Prostate gland (tissue), 2 donors: ENCODE measurements at regions not wholly inside any gene's neighbourhood (a gene's known extent, or its start where the extent isn't known, plus 50 kb on each side); places are given as distances from the start of the nearest gene placed in this dataset.

ENCODE experiments used
- DNase-seq: peaks from one replicate; pipeline ENCODE4 v3.0.0-alpha.2; 2019; ENCODE audit warnings: low spot score
- H3K27ac ChIP-seq, 2 donors: fragments of 200-600 bp; sonication (generic); 2 replicates each; pipeline ENCODE4 v1.5.1; 2017 to 2019
- H3K27me3 ChIP-seq: fragments of 200-600 bp; sonication (generic); replicated peaks from 2 replicates; pipeline ENCODE4 v1.5.1; 2019; ENCODE audit not compliant: insufficient read depth
- H3K36me3 ChIP-seq, 2 donors: fragments of 200-600 bp; sonication (generic); 1 replicate in 1 of 2; 2 replicates in 1 of 2; pipeline versions ENCODE4 v1.5.1 to v1.8.1; 2017 to 2019
- H3K4me1 ChIP-seq: fragments of 200-600 bp; sonication (generic); replicated peaks from 2 replicates; pipeline ENCODE4 v1.5.1; 2019
- H3K4me3 ChIP-seq, 2 donors: fragments of 200-600 bp; sonication (generic); 2 replicates each; pipeline ENCODE4 v1.5.1; 2017 to 2019
- H3K9me3 ChIP-seq: fragments of 200-600 bp; sonication (generic); 2 replicates; pipeline ENCODE4 v1.5.1; 2017
- POLR2A ChIP-seq: fragments of 450-650 bp; IDR thresholded peaks from one replicate; pipeline ENCODE4 v1.6.1; 2016; ENCODE audit warnings: antibody characterized with exemption, mild to moderate bottlenecking
- POLR2AphosphoS5 ChIP-seq: sonication (generic); formaldehyde crosslinking; IDR thresholded peaks from one replicate; pipeline ENCODE4 v1.6.1; 2017; ENCODE audit warnings: antibody characterized with exemption
- WGBS: methylation state at CpG from one replicate; pipeline ENCODE4 v1.1.5; 2018; 5-methylcytosine and 5-hydroxymethylcytosine counted together
- intact Hi-C: fragments of 100-400 bp; cut with DNase I; formaldehyde crosslinking; loops from one replicate; pipeline ENCODE4 v1.14.2; 2022
- TF ChIP-seq, protein P1 (sequence below), 4 experiments: fragments of 200-600 bp in 2 of 4; fragments of 450-650 bp in 2 of 4; sonication (generic) in 2 of 4; IDR thresholded peaks; 1 replicate in 3 of 4; 2 replicates in 1 of 4; pipeline ENCODE4 v1.5.1; 2016 to 2019; ENCODE audit warnings: antibody characterized with exemption in 4 of 4, mild to moderate bottlenecking in 2 of 4, moderate library complexity in 2 of 4

DNA sequence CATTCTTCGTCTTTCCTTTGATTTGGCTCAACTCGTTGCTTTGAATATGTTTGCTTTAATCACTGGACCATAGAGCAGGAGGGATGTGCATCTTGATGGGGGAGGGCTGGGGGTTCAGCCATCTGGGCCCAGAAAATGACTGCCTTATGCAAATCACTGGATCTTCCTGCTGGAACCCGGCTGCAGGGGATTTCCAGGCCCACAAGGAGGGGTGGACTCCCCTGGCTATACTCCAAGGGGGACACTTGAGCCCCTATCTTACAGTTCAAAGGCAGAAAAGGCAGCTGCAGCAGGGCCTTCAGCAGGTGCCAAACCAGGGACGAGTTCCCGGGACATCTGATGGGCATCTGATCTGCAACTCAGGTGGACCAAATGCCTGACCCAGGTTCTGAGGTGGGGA, 122.5 kb downstream of the DICER1 start:
- intact Hi-C loops = no loop called here
- no peak for DNase-seq
- H3K36me3 ChIP-seq = no peaks in the 10 kb centered on the region
- no peak for TF ChIP-seq POLR2AphosphoS5
- no peak for TF ChIP-seq POLR2A
- TF ChIP-seq, protein P1, sequence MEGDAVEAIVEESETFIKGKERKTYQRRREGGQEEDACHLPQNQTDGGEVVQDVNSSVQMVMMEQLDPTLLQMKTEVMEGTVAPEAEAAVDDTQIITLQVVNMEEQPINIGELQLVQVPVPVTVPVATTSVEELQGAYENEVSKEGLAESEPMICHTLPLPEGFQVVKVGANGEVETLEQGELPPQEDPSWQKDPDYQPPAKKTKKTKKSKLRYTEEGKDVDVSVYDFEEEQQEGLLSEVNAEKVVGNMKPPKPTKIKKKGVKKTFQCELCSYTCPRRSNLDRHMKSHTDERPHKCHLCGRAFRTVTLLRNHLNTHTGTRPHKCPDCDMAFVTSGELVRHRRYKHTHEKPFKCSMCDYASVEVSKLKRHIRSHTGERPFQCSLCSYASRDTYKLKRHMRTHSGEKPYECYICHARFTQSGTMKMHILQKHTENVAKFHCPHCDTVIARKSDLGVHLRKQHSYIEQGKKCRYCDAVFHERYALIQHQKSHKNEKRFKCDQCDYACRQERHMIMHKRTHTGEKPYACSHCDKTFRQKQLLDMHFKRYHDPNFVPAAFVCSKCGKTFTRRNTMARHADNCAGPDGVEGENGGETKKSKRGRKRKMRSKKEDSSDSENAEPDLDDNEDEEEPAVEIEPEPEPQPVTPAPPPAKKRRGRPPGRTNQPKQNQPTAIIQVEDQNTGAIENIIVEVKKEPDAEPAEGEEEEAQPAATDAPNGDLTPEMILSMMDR (IDR thresholded peaks at IDR 0.05) = no peak
- H3K27ac ChIP-seq = no peak overlapping the region
- H3K27me3 ChIP-seq = peaks cover 3% of the 10 kb centered on the region
- 43% methylated on average over 5 of the region's 5 CpGs for WGBS
- no peak overlapping the region for H3K4me3 ChIP-seq
- no peaks in the 10 kb centered on the region for H3K4me1 ChIP-seq
- no peaks in the 10 kb centered on the region for H3K9me3 ChIP-seq

DNA sequence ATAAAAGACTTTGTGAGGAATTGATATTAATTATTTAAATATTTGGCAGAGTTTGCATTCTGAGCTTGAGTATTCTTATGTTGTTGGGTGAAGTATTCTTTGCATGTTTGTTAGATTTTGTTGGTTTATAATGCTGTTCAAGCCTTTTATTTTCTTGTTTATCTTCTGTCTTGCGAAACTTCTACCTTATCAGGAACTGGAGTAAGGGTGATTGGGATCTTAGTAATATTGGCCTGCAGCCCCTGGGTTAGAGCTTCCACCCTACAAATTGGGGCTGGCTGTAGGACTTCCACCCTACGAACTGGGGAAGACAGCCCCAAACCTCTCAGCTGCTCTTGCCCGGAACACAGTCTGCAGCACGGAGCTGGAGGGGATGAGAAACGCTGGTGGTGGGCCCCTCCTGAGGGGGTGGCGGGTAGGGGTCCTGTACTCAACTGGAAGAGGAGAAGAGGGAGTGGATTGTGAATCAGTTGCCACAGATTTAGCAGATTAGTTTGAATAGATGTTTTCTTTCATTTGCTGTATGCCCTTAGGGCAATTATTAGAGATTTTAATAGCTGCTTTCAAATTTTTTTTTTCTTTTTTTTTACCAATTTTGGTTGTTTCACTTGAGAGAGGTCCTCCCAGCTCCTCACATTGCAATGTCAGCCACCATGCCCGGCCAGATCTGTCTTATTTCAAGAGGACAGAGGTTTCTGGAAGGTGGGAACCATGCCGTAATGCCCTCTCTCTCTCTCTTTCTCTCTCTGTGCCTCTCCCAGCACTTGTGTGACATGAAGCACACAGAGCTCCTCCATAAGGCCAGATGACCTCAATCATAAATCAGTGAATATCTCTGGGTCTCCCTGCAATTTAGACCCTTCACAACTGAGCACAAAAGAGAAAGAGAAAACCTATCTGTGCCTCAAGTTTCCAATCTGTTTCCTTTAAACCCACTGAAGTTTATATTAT, 123.4 kb downstream of the DICER1 start:
- 77% methylated on average over 8 of the region's 8 CpGs for WGBS
- no peak overlapping the region for H3K27ac ChIP-seq

DNA sequence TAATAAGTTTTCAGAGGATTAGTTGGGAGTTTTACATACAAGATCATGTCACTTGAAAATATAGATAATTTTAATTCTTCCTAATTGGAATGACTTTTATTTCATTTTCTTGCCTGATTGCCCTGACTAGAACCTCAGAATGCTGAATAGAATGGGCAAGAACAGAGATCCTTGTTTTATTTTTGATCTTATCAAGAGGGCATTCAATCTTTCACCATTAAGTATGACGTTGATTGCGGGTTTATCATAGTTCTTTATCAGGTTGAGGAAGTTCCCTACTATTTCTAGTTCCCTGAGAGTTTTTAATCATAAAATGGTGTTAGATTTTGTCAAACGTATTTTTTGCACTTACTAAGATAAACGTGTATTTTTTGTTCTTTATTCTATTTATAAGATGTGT, 124.3 kb downstream of the DICER1 start:
- peaks cover under 1% of the 10 kb centered on the region for H3K27me3 ChIP-seq
- no peaks in the 10 kb centered on the region for H3K9me3 ChIP-seq
- H3K4me1 ChIP-seq = no peaks in the 10 kb centered on the region
- WGBS = 44% methylated on average over 4 of the region's 4 CpGs
- TF ChIP-seq POLR2A = no peak
- no peak for TF ChIP-seq POLR2AphosphoS5
- TF ChIP-seq, protein P1 (IDR thresholded peaks at IDR 0.05) = no peak
- H3K27ac ChIP-seq = no peak overlapping the region
- intact Hi-C loops = no loop called here
- H3K36me3 ChIP-seq = no peaks in the 10 kb centered on the region
- no peak for DNase-seq
- no peak overlapping the region for H3K4me3 ChIP-seq

More for the DNA sequence above, 123.4 kb downstream of the DICER1 start:
- Histone ChIP-seq H3K27me3 (peaks cover 3% of the 10 kb centered on the region), H3K4me1 (no peaks in the 10 kb centered on the region), H3K4me3 (no peak overlapping the region), H3K9me3 (no peaks in the 10 kb centered on the region), H3K36me3 (no peaks in the 10 kb centered on the region)
- TF ChIP-seq POLR2A = no peak
- TF ChIP-seq, protein P1 (IDR thresholded peaks at IDR 0.05) = no peak
- TF ChIP-seq POLR2AphosphoS5 = no peak
- no peak for DNase-seq
- intact Hi-C loops = no loop called here

DNA sequence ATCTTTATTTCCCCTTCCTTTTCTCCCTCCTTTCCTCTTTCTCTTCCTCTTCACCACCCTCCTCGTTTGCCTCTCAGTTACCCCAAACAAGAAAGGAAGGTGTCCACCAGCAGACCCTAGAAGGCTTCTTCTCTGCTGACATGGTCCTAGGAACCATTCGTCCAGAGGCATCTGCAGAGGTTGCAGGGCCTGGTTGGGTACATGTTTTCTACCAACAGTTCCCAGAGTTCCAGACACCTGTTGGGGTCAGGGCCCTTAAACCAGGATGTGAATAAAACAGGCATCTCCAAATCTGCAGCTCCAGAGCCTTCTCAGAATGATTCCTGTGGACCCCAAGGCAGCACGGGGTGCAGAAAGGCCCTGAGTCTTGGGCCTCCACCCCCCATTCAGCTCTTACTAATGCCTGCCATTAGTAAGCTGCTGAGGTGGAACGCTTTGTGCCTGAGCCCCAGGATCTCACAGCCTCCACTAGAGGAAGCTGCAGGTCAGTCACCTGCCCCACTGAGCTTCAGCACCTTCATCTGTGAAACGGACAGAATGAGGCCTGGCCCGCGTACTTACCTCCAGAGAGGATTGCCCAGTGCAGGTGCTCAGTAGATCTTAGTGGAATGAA, 130.4 kb downstream of the DICER1 start:
- H3K27ac ChIP-seq = no peak overlapping the region
- no peaks in the 10 kb centered on the region for H3K27me3 ChIP-seq
- H3K4me1 ChIP-seq = no peaks in the 10 kb centered on the region
- H3K9me3 ChIP-seq = no peaks in the 10 kb centered on the region
- TF ChIP-seq, protein P1 (IDR thresholded peaks at IDR 0.05) = no peak
- TF ChIP-seq POLR2AphosphoS5 (no peak), POLR2A (no peak)
- intact Hi-C loops = no loop called here
- no peak for DNase-seq
- WGBS = 89% methylated on average over 7 of the region's 7 CpGs
- no peak overlapping the region for H3K4me3 ChIP-seq
- no peaks in the 10 kb centered on the region for H3K36me3 ChIP-seq
